Keratinocyte (primary cell): ENCODE measurements at regions not wholly inside any gene's neighbourhood (a gene's known extent, or its start where the extent isn't known, plus 50 kb on each side); places are given as distances from the start of the nearest gene placed in this dataset.

Source experiments
- DNase-seq: peaks from one replicate; pipeline ENCODE4 v3.0.0-alpha.2; 2011; ENCODE audit warnings: low read depth, missing footprints, low spot score
- FAIRE-seq: peaks from 2 replicates; lab custom pipeline; 2011; peaks lifted over from hg19 to GRCh38; lab: Jason Lieb, UNC
- H2AFZ ChIP-seq: 2 replicates; pipeline ENCODE4 v1.6.0; 2012; ENCODE audit warnings: low read length, control low read depth, inconsistent platforms; ENCODE audit not compliant: control insufficient read depth
- H3K27ac ChIP-seq: 2 replicates; pipeline ENCODE4 v1.5.1; 2011; ENCODE audit warnings: low read length; ENCODE audit not compliant: control insufficient read depth, insufficient read depth
- H3K27me3 ChIP-seq: 3 replicates; pipeline ENCODE4 v1.6.0; 2011; ENCODE audit warnings: low read length; ENCODE audit not compliant: control insufficient read depth, insufficient read depth; ENCODE audit errors: extremely low read depth
- H3K36me3 ChIP-seq, 2 experiments: 2 replicates in 1 of 2; 3 replicates in 1 of 2; pipeline ENCODE4 v1.5.1; 2011; ENCODE audit warnings: low read length in 2 of 2, mild to moderate bottlenecking in 1 of 2; ENCODE audit not compliant: control insufficient read depth in 2 of 2, insufficient read depth in 2 of 2; ENCODE audit errors: extremely low read depth in 1 of 2
- H3K4me1 ChIP-seq: 3 replicates; pipeline ENCODE4 v1.5.1; 2011; ENCODE audit warnings: low read length; ENCODE audit not compliant: control insufficient read depth, insufficient read depth; ENCODE audit errors: extremely low read depth
- H3K4me2 ChIP-seq: 3 replicates; pipeline ENCODE4 v1.6.0; 2011; ENCODE audit warnings: low read depth, low read length; ENCODE audit not compliant: control insufficient read depth, insufficient read depth; ENCODE audit errors: extremely low read depth
- H3K4me3 ChIP-seq, 3 experiments: fragments of 200-600 bp in 1 of 3; sonication (generic) in 1 of 3; 2 replicates in 2 of 3; 3 replicates in 1 of 3; pipeline ENCODE4 v1.5.1; 2011 to 2016; ENCODE audit warnings: low read length in 3 of 3, mild to moderate bottlenecking in 3 of 3, control low read depth in 2 of 3, inconsistent platforms in 1 of 3, low read depth in 1 of 3, mixed read lengths in 1 of 3, mixed run types in 1 of 3, moderate library complexity in 1 of 3; ENCODE audit not compliant: control insufficient read depth in 2 of 3, insufficient read depth in 2 of 3; ENCODE audit errors: extremely low read depth in 1 of 3
- H3K79me2 ChIP-seq: 2 replicates; pipeline ENCODE4 v1.6.0; 2012; ENCODE audit warnings: low read length; ENCODE audit not compliant: control insufficient read depth, insufficient read depth
- H3K9ac ChIP-seq: 3 replicates; pipeline ENCODE4 v1.6.0; 2011; ENCODE audit warnings: low read length; ENCODE audit not compliant: control insufficient read depth, insufficient read depth; ENCODE audit errors: extremely low read depth
- H3K9me1 ChIP-seq: 3 replicates; pipeline ENCODE4 v1.6.0; 2011; ENCODE audit warnings: low read length; ENCODE audit not compliant: control insufficient read depth, insufficient read depth; ENCODE audit errors: extremely low read depth
- H3K9me3 ChIP-seq: 2 replicates; pipeline ENCODE4 v1.5.1; 2012; ENCODE audit warnings: low read depth, low read length; ENCODE audit not compliant: control insufficient read depth
- H4K20me1 ChIP-seq: 3 replicates; pipeline ENCODE4 v1.6.0; 2011; ENCODE audit warnings: low read length; ENCODE audit not compliant: control insufficient read depth, insufficient read depth; ENCODE audit errors: extremely low read depth
- CTCF ChIP-seq, 3 experiments: IDR thresholded peaks in 1 of 3; conservative IDR thresholded peaks in 1 of 3; optimal IDR thresholded peaks in 1 of 3; 2 replicates in 2 of 3; 3 replicates in 1 of 3; pipeline versions ENCODE3 to v1.5.1; 2011; ENCODE audit warnings: low read length in 3 of 3, mild to moderate bottlenecking in 3 of 3, moderate library complexity in 2 of 3, control low read depth in 1 of 3, inconsistent platforms in 1 of 3; ENCODE audit not compliant: insufficient read depth in 2 of 3; ENCODE audit errors: extremely low read depth in 1 of 3
- EZH2 ChIP-seq: IDR thresholded peaks from one replicate; pipeline ENCODE4 v1.6.1; 2012; ENCODE audit warnings: inconsistent platforms, mild to moderate bottlenecking, low read length, moderate library complexity
- dilution Hi-C: fragments of 300-500 bp; cut with MboI; formaldehyde crosslinking; loops from one replicate; pipeline ENCODE4 v1.7.0; 2020; ENCODE audit warnings: low sequenced_read_pairs; ENCODE audit not compliant: extremely low pct_ligation_motif_present

GRCh38 chr3:193096076-193096475 is 144.9 kb upstream of the PLAAT1 start:
- Histone ChIP-seq H3K9me1 (no peaks in the 10 kb centered on the region), H3K36me3 (no peaks in the 10 kb centered on the region), H2AFZ (no peak overlapping the region), H3K9me3 (no peaks in the 10 kb centered on the region), H3K9ac (no peak overlapping the region), H3K79me2 (no peaks in the 10 kb centered on the region), H4K20me1 (no peaks in the 10 kb centered on the region), H3K27ac (no peak overlapping the region), H3K27me3 (no peaks in the 10 kb centered on the region), H3K4me2 (no peak overlapping the region), H3K4me3 (no peak overlapping the region), H3K4me1 (no peaks in the 10 kb centered on the region)
- dilution Hi-C loops, result no loop called here
- FAIRE-seq, result no peak
- TF ChIP-seq CTCF (optimal IDR thresholded peaks at IDR 0.05 in 1 of 3, IDR thresholded peaks at IDR 0.05 in 1 of 3, conservative IDR thresholded peaks at IDR 0.05 in 1 of 3; ENCODE audit: extremely low read depth in 1 of 3, insufficient read depth in 2 of 3, low read length in 3 of 3) (no peak), EZH2 (no peak)
- DNase-seq, result no peak

- H3K9ac ChIP-seq, result no peak overlapping the region
- H3K4me3 ChIP-seq, result no peak overlapping the region
- H3K79me2 ChIP-seq, result no peaks in the 10 kb centered on the region
- DNase-seq (no peak), FAIRE-seq (no peak)
- no peak overlapping the region for H2AFZ ChIP-seq
- H3K9me3 ChIP-seq, result no peaks in the 10 kb centered on the region
- dilution Hi-C loops, result no loop called here
- H4K20me1 ChIP-seq, result no peaks in the 10 kb centered on the region
- no peaks in the 10 kb centered on the region for H3K36me3 ChIP-seq
- H3K27ac ChIP-seq, result no peak overlapping the region
- no peaks in the 10 kb centered on the region for H3K4me1 ChIP-seq
- H3K9me1 ChIP-seq, result no peaks in the 10 kb centered on the region
- TF ChIP-seq CTCF (optimal IDR thresholded peaks at IDR 0.05 in 1 of 3, IDR thresholded peaks at IDR 0.05 in 1 of 3, conservative IDR thresholded peaks at IDR 0.05 in 1 of 3; ENCODE audit: extremely low read depth in 1 of 3, insufficient read depth in 2 of 3, low read length in 3 of 3) (no peak), EZH2 (no peak)
- no peak overlapping the region for H3K4me2 ChIP-seq
- no peaks in the 10 kb centered on the region for H3K27me3 ChIP-seq
These were observed 126.3 kb upstream of the PLAAT1 start for GRCh38 chr3:193114431-193115340.
